ENCODE measurements at regions not wholly inside any gene's neighbourhood (a gene's known extent, or its start where the extent isn't known, plus 50 kb on each side); places are given as distances from the start of the nearest gene placed in this dataset.
"Not testable (repeated sequence)": the region's sequence is repeated elsewhere in the genome, so short reads cannot be mapped to it uniquely, and the experiment has no call there.

DNA sequence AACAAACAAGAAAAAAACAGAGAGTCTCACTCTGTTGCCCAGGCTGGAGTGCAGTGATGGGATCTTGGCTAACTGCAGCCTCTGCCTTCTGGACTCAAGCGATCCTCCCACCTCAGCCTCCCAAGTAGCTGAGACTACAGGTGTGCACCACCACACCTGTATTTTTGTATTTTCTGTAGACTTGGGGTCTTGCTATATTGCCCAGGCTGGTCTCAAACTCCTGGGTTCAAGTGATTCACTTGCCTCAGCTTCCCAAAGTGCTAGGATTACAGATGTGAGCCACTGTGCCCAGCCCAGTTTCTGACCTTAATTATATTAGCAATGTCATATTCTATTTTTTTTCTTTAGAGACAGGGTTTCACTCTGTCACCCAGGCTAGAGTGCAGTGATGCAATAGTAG lies 52.3 kb upstream of the USP7 start:
- TF ChIP-seq, protein P1, sequence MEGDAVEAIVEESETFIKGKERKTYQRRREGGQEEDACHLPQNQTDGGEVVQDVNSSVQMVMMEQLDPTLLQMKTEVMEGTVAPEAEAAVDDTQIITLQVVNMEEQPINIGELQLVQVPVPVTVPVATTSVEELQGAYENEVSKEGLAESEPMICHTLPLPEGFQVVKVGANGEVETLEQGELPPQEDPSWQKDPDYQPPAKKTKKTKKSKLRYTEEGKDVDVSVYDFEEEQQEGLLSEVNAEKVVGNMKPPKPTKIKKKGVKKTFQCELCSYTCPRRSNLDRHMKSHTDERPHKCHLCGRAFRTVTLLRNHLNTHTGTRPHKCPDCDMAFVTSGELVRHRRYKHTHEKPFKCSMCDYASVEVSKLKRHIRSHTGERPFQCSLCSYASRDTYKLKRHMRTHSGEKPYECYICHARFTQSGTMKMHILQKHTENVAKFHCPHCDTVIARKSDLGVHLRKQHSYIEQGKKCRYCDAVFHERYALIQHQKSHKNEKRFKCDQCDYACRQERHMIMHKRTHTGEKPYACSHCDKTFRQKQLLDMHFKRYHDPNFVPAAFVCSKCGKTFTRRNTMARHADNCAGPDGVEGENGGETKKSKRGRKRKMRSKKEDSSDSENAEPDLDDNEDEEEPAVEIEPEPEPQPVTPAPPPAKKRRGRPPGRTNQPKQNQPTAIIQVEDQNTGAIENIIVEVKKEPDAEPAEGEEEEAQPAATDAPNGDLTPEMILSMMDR (IDR thresholded peaks at IDR 0.05) = not testable (repeated sequence)
- not testable (repeated sequence) for TF ChIP-seq POLR2AphosphoS5 (IDR thresholded peaks at IDR 0.05; ENCODE audit: insufficient read depth in 1 of 2, low read depth in 1 of 2)

Data from vagina (tissue), 2 donors.